NCI-H128 (cell line): ENCODE measurements at regions not wholly inside any gene's neighbourhood (a gene's known extent, or its start where the extent isn't known, plus 50 kb on each side); places are given as distances from the start of the nearest gene placed in this dataset.

Experiments
- DNase-seq: peaks from one replicate; lab custom pipeline; 2025; ENCODE audit not compliant: unreplicated experiment; lab: John Stamatoyannopoulos, UW

GRCh38 chr20:39216195-39216594 lies 254.1 kb downstream of the DHX35 start:
- DNase-seq, result no peak

- no peak for DNase-seq
Observed at GRCh38 chr20:39214828-39215227, 252.7 kb downstream of the DHX35 start.

- no peak for DNase-seq
Observed at GRCh38 chr20:39213476-39214145, 251.5 kb downstream of the DHX35 start.

GRCh38 chr20:39211060-39211748 lies 249.1 kb downstream of the DHX35 start:
- no peak for DNase-seq

- no peak for DNase-seq
Observed at GRCh38 chr20:39210341-39211036, 248.3 kb downstream of the DHX35 start.

GRCh38 chr20:39206899-39207564 lies 244.9 kb downstream of the DHX35 start:
- DNase-seq, result no peak

- DNase-seq, result no peak
Observed at GRCh38 chr20:39195582-39196021, 233.5 kb downstream of the DHX35 start.

GRCh38 chr20:39190666-39191570 lies 228.8 kb downstream of the DHX35 start:
- no peak for DNase-seq

GRCh38 chr20:39188266-39188765 lies 226.2 kb downstream of the DHX35 start:
- DNase-seq, result no peak

GRCh38 chr20:39181490-39181889 lies 219.3 kb downstream of the DHX35 start:
- no peak for DNase-seq

- no peak for DNase-seq
Observed at GRCh38 chr20:39176457-39176856, 214.3 kb downstream of the DHX35 start.

GRCh38 chr20:39170896-39171463 lies 208.8 kb downstream of the DHX35 start:
- DNase-seq, result no peak

GRCh38 chr20:39165099-39165498 lies 203.0 kb downstream of the DHX35 start:
- no peak for DNase-seq

GRCh38 chr20:39164642-39165041 lies 202.5 kb downstream of the DHX35 start:
- DNase-seq, result no peak

GRCh38 chr20:39163993-39164392 lies 201.8 kb downstream of the DHX35 start:
- no peak for DNase-seq

- no peak for DNase-seq
Observed at GRCh38 chr20:39161900-39162299, 199.8 kb downstream of the DHX35 start.

GRCh38 chr20:39155971-39156370 lies 193.8 kb downstream of the DHX35 start:
- DNase-seq, result no peak

- DNase-seq, result no peak
Observed at GRCh38 chr20:39152742-39153141, 190.6 kb downstream of the DHX35 start.

- DNase-seq, result no peak
Observed at GRCh38 chr20:39152126-39152525, 190.0 kb downstream of the DHX35 start.

GRCh38 chr20:39150501-39150900 lies 188.4 kb downstream of the DHX35 start:
- no peak for DNase-seq
